ENCODE measurements at regions not wholly inside any gene's neighbourhood (a gene's known extent, or its start where the extent isn't known, plus 50 kb on each side); places are given as distances from the start of the nearest gene placed in this dataset.

DNA sequence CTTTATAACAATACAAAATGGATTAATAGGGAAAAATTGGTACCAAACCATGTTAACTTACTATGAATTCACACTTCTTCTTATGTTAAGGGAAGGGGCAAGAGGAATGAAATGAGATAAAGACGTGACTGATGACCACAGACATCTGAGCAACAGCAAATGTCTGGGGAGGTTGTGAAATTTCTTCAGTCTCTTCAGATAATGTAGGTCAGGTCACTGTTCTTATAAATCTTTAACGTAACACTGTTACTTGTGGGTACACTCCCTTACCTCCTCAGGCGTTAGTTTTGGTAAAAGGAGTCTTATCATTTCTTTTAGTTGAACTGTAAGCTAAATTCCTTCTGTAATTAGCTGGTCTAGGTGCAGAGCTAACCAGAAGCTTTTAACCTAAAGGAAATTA lies 405.0 kb upstream of the LRFN5 start:
- Histone ChIP-seq H3K18ac (ENCODE audit: low read length) (no peak overlapping the region), H4K12ac (ENCODE audit: low read depth, low read length) (no peak overlapping the region), H3K4ac (ENCODE audit: low read depth, low read length) (no peak overlapping the region), H3K4me1 (ENCODE audit: control insufficient read depth in 1 of 2, insufficient read depth in 2 of 2, low read length in 2 of 2) (no peaks in the 10 kb centered on the region), H2AFZ (ENCODE audit: insufficient read depth, low read length, poor library complexity) (no peak overlapping the region), H3K9me3 (ENCODE audit: insufficient read depth, low read depth, low read length) (no peaks in the 10 kb centered on the region), H3K36me3 (ENCODE audit: control insufficient read depth in 1 of 2, insufficient read depth in 2 of 2, low read length in 2 of 2) (no peaks in the 10 kb centered on the region), H3K27ac (ENCODE audit: low read depth, low read length) (no peak overlapping the region), H3K4me2 (ENCODE audit: low read length) (no peak overlapping the region), H2BK5ac (ENCODE audit: low read depth, low read length, poor library complexity) (no peak overlapping the region), H2AK5ac (ENCODE audit: low read length) (no peak overlapping the region), H3K14ac (ENCODE audit: low read length) (no peak overlapping the region), H3K27me3 (ENCODE audit: insufficient read depth, low read length) (no peaks in the 10 kb centered on the region), H3K4me3 (ENCODE audit: low read depth, low read length) (no peak overlapping the region), H3K79me2 (ENCODE audit: control insufficient read depth, insufficient read depth, low read length, poor library complexity) (no peaks in the 10 kb centered on the region), H4K8ac (ENCODE audit: low read depth, low read length) (no peak overlapping the region), H2BK12ac (ENCODE audit: low read length) (no peak overlapping the region), H4K91ac (ENCODE audit: low read depth, low read length) (no peak overlapping the region), H3K9ac (ENCODE audit: low read length) (no peak overlapping the region), H3K79me1 (ENCODE audit: low read length) (no peaks in the 10 kb centered on the region), H2BK120ac (ENCODE audit: insufficient read depth, low read length, poor library complexity) (no peak overlapping the region), H3K23ac (ENCODE audit: low read length) (no peak overlapping the region)
- no CpG with 5 or more reads among the region's 3 CpGs for WGBS (ENCODE audit: extremely low coverage, insufficient coverage, insufficient read length)
- no peak for DNase-seq

GRCh38 chr14:41187868-41188267 lies 418.8 kb upstream of the LRFN5 start:
- no peak overlapping the region for H3K4me2 ChIP-seq (ENCODE audit: low read length)
- no peak for DNase-seq
- no peak overlapping the region for H4K91ac ChIP-seq (ENCODE audit: low read depth, low read length)
- no peak overlapping the region for H3K18ac ChIP-seq (ENCODE audit: low read length)
- no peak overlapping the region for H3K4ac ChIP-seq (ENCODE audit: low read depth, low read length)
- H3K4me3 ChIP-seq (ENCODE audit: low read depth, low read length), result no peak overlapping the region
- no CpG with 5 or more reads among the region's 3 CpGs for WGBS (ENCODE audit: extremely low coverage, insufficient coverage, insufficient read length)
- no peaks in the 10 kb centered on the region for H3K4me1 ChIP-seq (ENCODE audit: control insufficient read depth in 1 of 2, insufficient read depth in 2 of 2, low read length in 2 of 2)
- H4K8ac ChIP-seq (ENCODE audit: low read depth, low read length), result no peak overlapping the region
- H3K23ac ChIP-seq (ENCODE audit: low read length), result no peak overlapping the region
- no peak overlapping the region for H2BK5ac ChIP-seq (ENCODE audit: low read depth, low read length, poor library complexity)
- H3K14ac ChIP-seq (ENCODE audit: low read length), result no peak overlapping the region
- H2BK120ac ChIP-seq (ENCODE audit: insufficient read depth, low read length, poor library complexity), result no peak overlapping the region
- no peaks in the 10 kb centered on the region for H3K79me2 ChIP-seq (ENCODE audit: control insufficient read depth, insufficient read depth, low read length, poor library complexity)
- no peaks in the 10 kb centered on the region for H3K79me1 ChIP-seq (ENCODE audit: low read length)
- H2BK12ac ChIP-seq (ENCODE audit: low read length), result no peak overlapping the region
- H3K27me3 ChIP-seq (ENCODE audit: insufficient read depth, low read length), result no peaks in the 10 kb centered on the region
- H3K9me3 ChIP-seq (ENCODE audit: insufficient read depth, low read depth, low read length), result peaks cover 2% of the 10 kb centered on the region
- no peak overlapping the region for H2AK5ac ChIP-seq (ENCODE audit: low read length)
- H4K12ac ChIP-seq (ENCODE audit: low read depth, low read length), result no peak overlapping the region
- no peak overlapping the region for H3K27ac ChIP-seq (ENCODE audit: low read depth, low read length)
- H3K36me3 ChIP-seq (ENCODE audit: control insufficient read depth in 1 of 2, insufficient read depth in 2 of 2, low read length in 2 of 2), result no peaks in the 10 kb centered on the region
- no peak overlapping the region for H3K9ac ChIP-seq (ENCODE audit: low read length)
- H2AFZ ChIP-seq (ENCODE audit: insufficient read depth, low read length, poor library complexity), result no peak overlapping the region

- Histone ChIP-seq H3K27me3 (ENCODE audit: insufficient read depth, low read length) (no peaks in the 10 kb centered on the region), H3K4me2 (ENCODE audit: low read length) (no peak overlapping the region)
- DNase-seq, result no peak
Measured at GRCh38 chr14:41171045-41171444, 435.6 kb upstream of the LRFN5 start.

DNA sequence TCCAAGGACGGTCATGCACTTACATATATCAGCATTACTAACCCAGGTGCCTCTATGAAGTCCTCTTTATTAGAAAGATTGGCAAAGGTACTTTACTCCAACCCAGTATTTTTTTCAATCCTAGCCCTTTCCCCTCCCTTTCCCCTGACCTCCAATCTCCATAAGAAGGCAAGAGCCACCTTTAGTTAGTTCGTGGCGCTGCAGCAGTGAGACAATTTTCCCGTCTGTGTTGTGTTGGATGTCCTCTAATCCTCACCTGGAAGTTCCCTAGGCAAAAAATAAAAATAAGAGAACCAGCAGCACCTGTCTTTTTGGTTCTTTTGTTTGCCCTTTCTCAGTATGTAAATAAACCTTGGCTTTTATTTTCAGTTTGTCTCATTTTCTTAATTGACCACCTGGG lies 439.6 kb upstream of the LRFN5 start:
- Histone ChIP-seq H4K12ac (ENCODE audit: low read depth, low read length) (no peak overlapping the region), H2BK12ac (ENCODE audit: low read length) (no peak overlapping the region), H3K79me1 (ENCODE audit: low read length) (no peaks in the 10 kb centered on the region), H3K4me3 (ENCODE audit: low read depth, low read length) (no peak overlapping the region), H3K79me2 (ENCODE audit: control insufficient read depth, insufficient read depth, low read length, poor library complexity) (no peaks in the 10 kb centered on the region), H3K4ac (ENCODE audit: low read depth, low read length) (no peak overlapping the region), H4K8ac (ENCODE audit: low read depth, low read length) (no peak overlapping the region), H3K4me1 (ENCODE audit: control insufficient read depth in 1 of 2, insufficient read depth in 2 of 2, low read length in 2 of 2) (no peaks in the 10 kb centered on the region), H3K36me3 (ENCODE audit: control insufficient read depth in 1 of 2, insufficient read depth in 2 of 2, low read length in 2 of 2) (no peaks in the 10 kb centered on the region), H3K18ac (ENCODE audit: low read length) (no peak overlapping the region), H4K91ac (ENCODE audit: low read depth, low read length) (no peak overlapping the region), H3K14ac (ENCODE audit: low read length) (no peak overlapping the region), H2AFZ (ENCODE audit: insufficient read depth, low read length, poor library complexity) (no peak overlapping the region), H3K9ac (ENCODE audit: low read length) (no peak overlapping the region), H2BK5ac (ENCODE audit: low read depth, low read length, poor library complexity) (no peak overlapping the region), H3K4me2 (ENCODE audit: low read length) (no peak overlapping the region), H3K27me3 (ENCODE audit: insufficient read depth, low read length) (no peaks in the 10 kb centered on the region), H2BK120ac (ENCODE audit: insufficient read depth, low read length, poor library complexity) (no peak overlapping the region), H2AK5ac (ENCODE audit: low read length) (no peak overlapping the region), H3K23ac (ENCODE audit: low read length) (no peak overlapping the region), H3K9me3 (ENCODE audit: insufficient read depth, low read depth, low read length) (no peaks in the 10 kb centered on the region), H3K27ac (ENCODE audit: low read depth, low read length) (no peak overlapping the region)
- no peak for DNase-seq
- WGBS (ENCODE audit: extremely low coverage, insufficient coverage, insufficient read length), result no CpG with 5 or more reads among the region's 4 CpGs

More at GRCh38 chr14:41171045-41171444, 435.6 kb upstream of the LRFN5 start:
- no peak overlapping the region for H2BK5ac ChIP-seq (ENCODE audit: low read depth, low read length, poor library complexity)
- H3K9ac ChIP-seq (ENCODE audit: low read length), result no peak overlapping the region
- H3K9me3 ChIP-seq (ENCODE audit: insufficient read depth, low read depth, low read length), result no peaks in the 10 kb centered on the region
- no peak overlapping the region for H4K12ac ChIP-seq (ENCODE audit: low read depth, low read length)
- H3K79me2 ChIP-seq (ENCODE audit: control insufficient read depth, insufficient read depth, low read length, poor library complexity), result no peaks in the 10 kb centered on the region
- H3K36me3 ChIP-seq (ENCODE audit: control insufficient read depth in 1 of 2, insufficient read depth in 2 of 2, low read length in 2 of 2), result no peaks in the 10 kb centered on the region
- no peak overlapping the region for H2BK120ac ChIP-seq (ENCODE audit: insufficient read depth, low read length, poor library complexity)
- no peak overlapping the region for H3K4ac ChIP-seq (ENCODE audit: low read depth, low read length)
- no peak overlapping the region for H3K23ac ChIP-seq (ENCODE audit: low read length)
- no peak overlapping the region for H4K8ac ChIP-seq (ENCODE audit: low read depth, low read length)
- no peak overlapping the region for H3K18ac ChIP-seq (ENCODE audit: low read length)
- no peaks in the 10 kb centered on the region for H3K4me1 ChIP-seq (ENCODE audit: control insufficient read depth in 1 of 2, insufficient read depth in 2 of 2, low read length in 2 of 2)
- no peak overlapping the region for H3K27ac ChIP-seq (ENCODE audit: low read depth, low read length)
- no CpG with 5 or more reads among the region's 3 CpGs for WGBS (ENCODE audit: extremely low coverage, insufficient coverage, insufficient read length)
- H3K79me1 ChIP-seq (ENCODE audit: low read length), result no peaks in the 10 kb centered on the region
- H2AFZ ChIP-seq (ENCODE audit: insufficient read depth, low read length, poor library complexity), result no peak overlapping the region
- no peak overlapping the region for H3K14ac ChIP-seq (ENCODE audit: low read length)
- no peak overlapping the region for H4K91ac ChIP-seq (ENCODE audit: low read depth, low read length)
- no peak overlapping the region for H2AK5ac ChIP-seq (ENCODE audit: low read length)
- no peak overlapping the region for H2BK12ac ChIP-seq (ENCODE audit: low read length)
- no peak overlapping the region for H3K4me3 ChIP-seq (ENCODE audit: low read depth, low read length)

All from trophoblast cell (in vitro differentiated cells and primary cell).